ENCODE measurements at regions not wholly inside any gene's neighbourhood (a gene's known extent, or its start where the extent isn't known, plus 50 kb on each side); places are given as distances from the start of the nearest gene placed in this dataset.

GRCh38 chr2:67842375-67842959 lies 220.3 kb downstream of the C1D start:
- Histone ChIP-seq H3K4me3 (ENCODE audit: low read length in 2 of 2) (no peak overlapping the region), H3K4me1 (ENCODE audit: control insufficient read depth in 2 of 2, insufficient read depth in 1 of 2, low read depth in 1 of 2, low read length in 2 of 2) (peaks cover 0 to 2% of the 10 kb centered on the region in 2 donors), H3K27ac (replicated peaks; ENCODE audit: low read length) (no peak overlapping the region), H3K18ac (ENCODE audit: low read length) (no peak overlapping the region), H4K91ac (ENCODE audit: low read depth, low read length, poor library complexity) (no peak overlapping the region), H3K9me3 (replicated peaks in 1 of 2; ENCODE audit: control insufficient read depth in 2 of 2, insufficient read depth in 1 of 2, low read depth in 1 of 2, low read length in 2 of 2) (no peaks in the 10 kb centered on the region), H3K27me3 (ENCODE audit: control insufficient read depth in 3 of 3, insufficient read depth in 3 of 3, low read depth in 1 of 3, low read length in 3 of 3) (no peaks in the 10 kb centered on the region), H2BK12ac (ENCODE audit: low read length) (no peak overlapping the region), H4K8ac (ENCODE audit: low read depth, low read length) (no peak overlapping the region), H3K36me3 (replicated peaks in 1 of 2; ENCODE audit: control insufficient read depth in 2 of 2, insufficient read depth in 2 of 2, low read length in 2 of 2) (no peaks in the 10 kb centered on the region), H3K9ac (ENCODE audit: low read depth, low read length, poor library complexity) (no peak overlapping the region), H2AK5ac (ENCODE audit: low read depth, low read length) (no peak overlapping the region), H2BK5ac (ENCODE audit: low read length) (no peak overlapping the region), H2BK15ac (ENCODE audit: low read length) (no peak overlapping the region), H3K4me2 (ENCODE audit: insufficient read depth, low read length, poor library complexity, severe bottlenecking) (no peak overlapping the region), H3K23ac (ENCODE audit: low read depth, low read length, poor library complexity) (no peak overlapping the region), H2AFZ (ENCODE audit: low read length) (no peak overlapping the region), H2BK120ac (ENCODE audit: low read depth, low read length) (no peak overlapping the region), H3K14ac (ENCODE audit: low read length) (no peak overlapping the region), H3K79me1 (ENCODE audit: low read depth, low read length) (no peaks in the 10 kb centered on the region), H3K4ac (ENCODE audit: low read length) (no peak overlapping the region)
- no peak for DNase-seq (ENCODE audit: low spot score)
- no CpG with 5 or more reads among the region's 9 CpGs for WGBS, 2 donors (ENCODE audit: extremely low coverage in 2 of 2, insufficient read length in 2 of 2, insufficient replicate concordance in 1 of 2)

- Histone ChIP-seq H4K8ac (ENCODE audit: low read depth, low read length) (no peak overlapping the region), H2BK12ac (ENCODE audit: low read length) (no peak overlapping the region), H3K27me3 (ENCODE audit: control insufficient read depth in 3 of 3, insufficient read depth in 3 of 3, low read depth in 1 of 3, low read length in 3 of 3) (no peaks in the 10 kb centered on the region), H3K9me3 (replicated peaks in 1 of 2; ENCODE audit: control insufficient read depth in 2 of 2, insufficient read depth in 1 of 2, low read depth in 1 of 2, low read length in 2 of 2) (no peaks in the 10 kb centered on the region), H2BK5ac (ENCODE audit: low read length) (no peak overlapping the region), H3K14ac (ENCODE audit: low read length) (no peak overlapping the region), H2BK120ac (ENCODE audit: low read depth, low read length) (no peak overlapping the region), H3K4me3 (ENCODE audit: low read length in 2 of 2) (no peak overlapping the region), H3K18ac (ENCODE audit: low read length) (no peak overlapping the region), H3K27ac (replicated peaks; ENCODE audit: low read length) (no peak overlapping the region), H2AFZ (ENCODE audit: low read length) (no peak overlapping the region), H3K4ac (ENCODE audit: low read length) (no peak overlapping the region), H2BK15ac (ENCODE audit: low read length) (no peak overlapping the region), H3K23ac (ENCODE audit: low read depth, low read length, poor library complexity) (no peak overlapping the region), H3K36me3 (replicated peaks in 1 of 2; ENCODE audit: control insufficient read depth in 2 of 2, insufficient read depth in 2 of 2, low read length in 2 of 2) (no peaks in the 10 kb centered on the region), H3K9ac (ENCODE audit: low read depth, low read length, poor library complexity) (no peak overlapping the region), H4K91ac (ENCODE audit: low read depth, low read length, poor library complexity) (no peak overlapping the region), H2AK5ac (ENCODE audit: low read depth, low read length) (no peak overlapping the region), H3K4me1 (ENCODE audit: control insufficient read depth in 2 of 2, insufficient read depth in 1 of 2, low read depth in 1 of 2, low read length in 2 of 2) (peaks cover 0 to 5% of the 10 kb centered on the region in 2 donors), H3K4me2 (ENCODE audit: insufficient read depth, low read length, poor library complexity, severe bottlenecking) (no peak overlapping the region), H3K79me1 (ENCODE audit: low read depth, low read length) (no peaks in the 10 kb centered on the region)
- DNase-seq (ENCODE audit: low spot score): no peak
- WGBS, 2 donors (ENCODE audit: extremely low coverage in 2 of 2, insufficient read length in 2 of 2, insufficient replicate concordance in 1 of 2): no CpG with 5 or more reads among the region's 1 CpG
These were observed 218.7 kb downstream of the C1D start for GRCh38 chr2:67844024-67844540.

DNA sequence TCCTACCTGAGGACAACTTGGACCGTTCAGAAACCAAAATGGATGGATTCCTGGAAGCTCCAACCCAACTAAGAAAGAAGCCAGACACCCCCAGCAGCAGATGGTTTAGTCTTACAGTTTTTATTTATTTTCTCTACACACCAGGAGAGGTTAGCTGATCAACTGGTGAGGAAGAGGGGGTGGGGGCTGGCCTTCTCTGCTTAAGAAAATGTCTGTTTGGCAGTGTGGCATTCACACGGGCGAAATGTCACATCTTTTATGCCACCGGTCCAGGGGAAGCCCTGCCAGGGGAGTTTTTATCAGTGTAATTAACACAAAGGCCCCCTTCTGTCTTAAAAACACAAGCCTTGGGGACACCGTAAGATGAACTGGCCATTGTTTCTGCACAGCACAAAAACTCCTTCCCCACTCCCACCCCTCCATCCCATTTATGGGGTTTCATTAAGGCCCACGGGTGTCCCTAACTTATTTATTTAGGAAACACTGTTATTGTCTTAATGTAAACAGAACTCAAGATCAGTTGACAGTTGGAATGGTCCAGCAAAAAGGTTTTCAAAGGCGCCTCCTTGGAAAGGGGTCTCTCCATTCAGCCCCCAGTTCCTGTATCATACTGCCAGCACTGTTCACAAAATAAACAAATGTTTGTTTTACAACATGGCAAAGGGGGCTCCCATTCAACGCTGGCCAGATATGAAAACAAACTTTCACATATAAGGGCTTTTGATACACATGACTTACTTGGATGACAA lies 217.0 kb downstream of the C1D start:
- Histone ChIP-seq H2BK12ac (ENCODE audit: low read length) (no peak overlapping the region), H2AK5ac (ENCODE audit: low read depth, low read length) (no peak overlapping the region), H2AFZ (ENCODE audit: low read length) (peak overlapping the region; percentile 52), H3K9ac (ENCODE audit: low read depth, low read length, poor library complexity) (no peak overlapping the region), H3K4ac (ENCODE audit: low read length) (no peak overlapping the region), H2BK120ac (ENCODE audit: low read depth, low read length) (no peak overlapping the region), H3K4me1 (ENCODE audit: control insufficient read depth in 2 of 2, insufficient read depth in 1 of 2, low read depth in 1 of 2, low read length in 2 of 2) (peaks cover 0 to 5% of the 10 kb centered on the region in 2 donors), H3K27ac (replicated peaks; ENCODE audit: low read length) (no peak overlapping the region), H3K36me3 (replicated peaks in 1 of 2; ENCODE audit: control insufficient read depth in 2 of 2, insufficient read depth in 2 of 2, low read length in 2 of 2) (no peaks in the 10 kb centered on the region), H3K18ac (ENCODE audit: low read length) (no peak overlapping the region), H3K79me1 (ENCODE audit: low read depth, low read length) (no peaks in the 10 kb centered on the region), H2BK15ac (ENCODE audit: low read length) (no peak overlapping the region), H3K4me3 (ENCODE audit: low read length in 2 of 2) (no peak overlapping the region), H4K8ac (ENCODE audit: low read depth, low read length) (no peak overlapping the region), H3K14ac (ENCODE audit: low read length) (no peak overlapping the region), H3K9me3 (replicated peaks in 1 of 2; ENCODE audit: control insufficient read depth in 2 of 2, insufficient read depth in 1 of 2, low read depth in 1 of 2, low read length in 2 of 2) (no peaks in the 10 kb centered on the region), H4K91ac (ENCODE audit: low read depth, low read length, poor library complexity) (no peak overlapping the region), H3K27me3 (ENCODE audit: control insufficient read depth in 3 of 3, insufficient read depth in 3 of 3, low read depth in 1 of 3, low read length in 3 of 3) (no peaks in the 10 kb centered on the region), H3K4me2 (ENCODE audit: insufficient read depth, low read length, poor library complexity, severe bottlenecking) (no peak overlapping the region), H2BK5ac (ENCODE audit: low read length) (no peak overlapping the region), H3K23ac (ENCODE audit: low read depth, low read length, poor library complexity) (no peak overlapping the region)
- no CpG with 5 or more reads among the region's 8 CpGs for WGBS, 2 donors (ENCODE audit: extremely low coverage in 2 of 2, insufficient read length in 2 of 2, insufficient replicate concordance in 1 of 2)
- DNase-seq (ENCODE audit: low spot score): peak; percentile 3

DNA sequence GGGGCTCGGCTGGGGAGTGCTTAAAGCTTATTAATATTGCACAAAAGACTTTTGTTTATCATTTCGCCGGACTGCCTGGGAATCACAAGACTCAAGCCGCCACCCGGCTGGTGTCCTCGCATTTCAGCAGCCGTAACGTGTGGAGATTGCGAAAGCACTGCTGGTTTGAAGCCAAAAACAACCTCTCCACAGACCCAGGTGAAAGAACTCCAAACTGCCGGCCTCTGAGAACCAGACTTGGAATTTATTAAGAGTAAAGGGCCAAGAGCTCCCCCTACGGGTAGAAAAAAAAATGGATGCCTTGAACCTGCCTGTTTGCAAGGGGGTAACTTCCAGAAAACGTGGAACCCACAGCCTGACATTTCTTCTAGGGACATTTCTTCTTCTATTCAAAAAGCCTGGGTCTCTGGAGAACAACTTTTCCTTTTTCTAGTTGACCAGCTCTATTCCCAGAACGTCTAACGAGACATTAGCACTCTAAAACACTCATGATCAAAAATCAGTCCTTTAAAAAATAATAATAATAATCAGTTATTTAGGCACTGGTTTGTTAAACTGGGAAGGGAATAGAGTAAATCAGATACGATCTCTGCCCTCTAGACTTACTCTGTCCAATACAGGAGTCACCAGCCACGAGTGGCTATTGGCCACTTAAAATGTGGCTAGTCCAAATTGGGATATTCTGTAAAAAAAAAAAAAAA lies 216.3 kb downstream of the C1D start:
- no peak overlapping the region for H3K9ac ChIP-seq (ENCODE audit: low read depth, low read length, poor library complexity)
- H4K91ac ChIP-seq (ENCODE audit: low read depth, low read length, poor library complexity): no peak overlapping the region
- no peak overlapping the region for H3K14ac ChIP-seq (ENCODE audit: low read length)
- no peak overlapping the region for H3K18ac ChIP-seq (ENCODE audit: low read length)
- H3K4me1 ChIP-seq (ENCODE audit: control insufficient read depth in 2 of 2, insufficient read depth in 1 of 2, low read depth in 1 of 2, low read length in 2 of 2): peaks cover 0 to 5% of the 10 kb centered on the region in 2 donors
- H3K9me3 ChIP-seq (replicated peaks in 1 of 2; ENCODE audit: control insufficient read depth in 2 of 2, insufficient read depth in 1 of 2, low read depth in 1 of 2, low read length in 2 of 2): no peaks in the 10 kb centered on the region
- no peaks in the 10 kb centered on the region for H3K79me1 ChIP-seq (ENCODE audit: low read depth, low read length)
- H3K27ac ChIP-seq (replicated peaks; ENCODE audit: low read length): no peak overlapping the region
- no peak overlapping the region for H2BK12ac ChIP-seq (ENCODE audit: low read length)
- no peak overlapping the region for H3K4me3 ChIP-seq (ENCODE audit: low read length in 2 of 2)
- no peak overlapping the region for H3K4me2 ChIP-seq (ENCODE audit: insufficient read depth, low read length, poor library complexity, severe bottlenecking)
- no CpG with 5 or more reads among the region's 16 CpGs for WGBS, 2 donors (ENCODE audit: extremely low coverage in 2 of 2, insufficient read length in 2 of 2, insufficient replicate concordance in 1 of 2)
- H2BK15ac ChIP-seq (ENCODE audit: low read length): no peak overlapping the region
- H2AK5ac ChIP-seq (ENCODE audit: low read depth, low read length): no peak overlapping the region
- H4K8ac ChIP-seq (ENCODE audit: low read depth, low read length): no peak overlapping the region
- H3K23ac ChIP-seq (ENCODE audit: low read depth, low read length, poor library complexity): no peak overlapping the region
- H2AFZ ChIP-seq (ENCODE audit: low read length): peak overlapping the region; percentile 52
- H3K27me3 ChIP-seq (ENCODE audit: control insufficient read depth in 3 of 3, insufficient read depth in 3 of 3, low read depth in 1 of 3, low read length in 3 of 3): no peaks in the 10 kb centered on the region
- H3K36me3 ChIP-seq (replicated peaks in 1 of 2; ENCODE audit: control insufficient read depth in 2 of 2, insufficient read depth in 2 of 2, low read length in 2 of 2): no peaks in the 10 kb centered on the region
- H3K4ac ChIP-seq (ENCODE audit: low read length): no peak overlapping the region
- no peak overlapping the region for H2BK120ac ChIP-seq (ENCODE audit: low read depth, low read length)
- DNase-seq (ENCODE audit: low spot score): peak; percentile 78
- no peak overlapping the region for H2BK5ac ChIP-seq (ENCODE audit: low read length)
